Left lung (tissue), 4 donors: ENCODE measurements at regions not wholly inside any gene's neighbourhood (a gene's known extent, or its start where the extent isn't known, plus 50 kb on each side); places are given as distances from the start of the nearest gene placed in this dataset.

ENCODE experiments used
- ATAC-seq: fragments of 200-7000 bp; cut with Tn5 transposase; one replicate; pipeline ENCODE4 v1.9.1; 2020; ENCODE audit warnings: moderate library complexity
- DNase-seq, 4 donors: peaks; one replicate each; pipeline ENCODE4 v3.0.0-alpha.2; 2013 to 2020
- H3K27ac ChIP-seq, 2 donors: fragments of 200-600 bp; sonication (generic) in 1 of 2; one replicate each; pipeline versions ENCODE4 v1.5.0 to v1.8.0; 2020 to 2021
- H3K27me3 ChIP-seq, 2 donors: fragments of 200-600 bp; sonication (generic) in 1 of 2; one replicate each; pipeline versions ENCODE4 v1.5.0 to v1.8.0; 2020 to 2021
- H3K36me3 ChIP-seq, 2 donors: fragments of 200-600 bp; sonication (generic) in 1 of 2; one replicate each; pipeline versions ENCODE4 v1.5.0 to v1.8.0; 2020 to 2021
- H3K4me1 ChIP-seq, 2 donors: fragments of 200-600 bp; one replicate each; pipeline ENCODE4 v1.8.0; 2021
- H3K4me3 ChIP-seq, 2 donors: fragments of 200-600 bp; sonication (generic) in 1 of 2; one replicate each; pipeline versions ENCODE4 v1.5.0 to v1.8.0; 2020 to 2021; ENCODE audit warnings: mild to moderate bottlenecking in 1 of 2
- H3K9me3 ChIP-seq, 2 donors: fragments of 200-600 bp; sonication (generic) in 1 of 2; one replicate each; pipeline versions ENCODE4 v1.5.0 to v1.8.0; 2020 to 2021
- intact Hi-C, 2 donors: fragments of 100-400 bp; cut with DNase I; formaldehyde crosslinking; loops; one replicate each; pipeline versions ENCODE4 v1.11.2 to v1.14.2; 2022
- TF ChIP-seq, protein P1 (sequence below), 2 donors: fragments of 200-600 bp; sonication (generic) in 1 of 2; IDR thresholded peaks; one replicate each; pipeline versions ENCODE4 v1.5.0 to v1.8.0; 2021; ENCODE audit warnings: antibody characterized with exemption in 2 of 2
- donor health status: DM: no; HTN: yes; CAD: no.
- donor health status: DM: no; HTN: no; CAD: no.

DNA sequence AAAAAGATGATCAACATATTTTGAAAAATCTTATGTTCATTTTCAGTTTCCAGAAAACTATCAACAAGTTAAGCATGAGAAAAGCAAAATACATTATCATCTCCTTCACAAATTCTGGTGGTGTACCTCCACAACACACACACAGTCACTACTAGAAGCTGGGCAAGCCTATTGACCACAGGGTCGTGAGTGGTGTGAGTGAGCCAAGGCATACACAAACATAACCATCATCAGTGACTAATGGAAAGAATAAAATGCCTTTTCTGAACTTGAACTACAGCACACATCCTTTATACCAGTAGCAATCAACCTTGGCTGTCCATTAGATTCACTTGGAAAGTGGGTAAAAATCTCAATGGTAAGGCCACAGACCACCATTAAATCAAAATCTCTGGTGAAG lies 180.2 kb downstream of the FAM47B start:
- intact Hi-C loops, result no loop called here
- Histone ChIP-seq H3K36me3 (no peaks in the 10 kb centered on the region), H3K4me3 (no peak overlapping the region), H3K4me1 (no peaks in the 10 kb centered on the region), H3K27me3 (no peaks in the 10 kb centered on the region), H3K27ac (no peak overlapping the region), H3K9me3 (no peaks in the 10 kb centered on the region)
- DNase-seq (no peak), ATAC-seq (no peak)
- TF ChIP-seq, protein P1, sequence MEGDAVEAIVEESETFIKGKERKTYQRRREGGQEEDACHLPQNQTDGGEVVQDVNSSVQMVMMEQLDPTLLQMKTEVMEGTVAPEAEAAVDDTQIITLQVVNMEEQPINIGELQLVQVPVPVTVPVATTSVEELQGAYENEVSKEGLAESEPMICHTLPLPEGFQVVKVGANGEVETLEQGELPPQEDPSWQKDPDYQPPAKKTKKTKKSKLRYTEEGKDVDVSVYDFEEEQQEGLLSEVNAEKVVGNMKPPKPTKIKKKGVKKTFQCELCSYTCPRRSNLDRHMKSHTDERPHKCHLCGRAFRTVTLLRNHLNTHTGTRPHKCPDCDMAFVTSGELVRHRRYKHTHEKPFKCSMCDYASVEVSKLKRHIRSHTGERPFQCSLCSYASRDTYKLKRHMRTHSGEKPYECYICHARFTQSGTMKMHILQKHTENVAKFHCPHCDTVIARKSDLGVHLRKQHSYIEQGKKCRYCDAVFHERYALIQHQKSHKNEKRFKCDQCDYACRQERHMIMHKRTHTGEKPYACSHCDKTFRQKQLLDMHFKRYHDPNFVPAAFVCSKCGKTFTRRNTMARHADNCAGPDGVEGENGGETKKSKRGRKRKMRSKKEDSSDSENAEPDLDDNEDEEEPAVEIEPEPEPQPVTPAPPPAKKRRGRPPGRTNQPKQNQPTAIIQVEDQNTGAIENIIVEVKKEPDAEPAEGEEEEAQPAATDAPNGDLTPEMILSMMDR (IDR thresholded peaks at IDR 0.05), result no peak

DNA sequence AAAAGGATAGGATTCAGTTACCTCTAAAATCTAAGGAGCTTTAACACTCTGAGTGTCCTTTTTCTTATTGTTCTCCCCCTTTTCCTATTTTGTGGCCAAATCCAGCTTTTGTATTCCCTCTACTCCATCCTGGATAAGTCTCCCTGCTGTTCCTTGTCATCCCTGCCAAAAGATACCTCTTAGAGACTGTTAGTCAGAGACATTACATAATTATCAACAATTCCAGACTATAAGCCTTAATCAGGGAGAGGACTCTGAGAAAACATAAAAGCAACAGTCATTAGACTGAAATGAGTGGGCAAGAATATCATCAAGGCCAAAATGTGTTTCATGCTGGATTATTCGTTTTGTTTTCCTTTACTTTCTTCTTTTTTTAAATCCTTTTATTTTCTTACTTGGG lies 206.9 kb downstream of the FAM47B start:
- no peaks in the 10 kb centered on the region for H3K4me1 ChIP-seq
- H3K27ac ChIP-seq, result no peak overlapping the region
- ATAC-seq (no peak), DNase-seq (no peak)
- intact Hi-C loops, result no loop called here
- H3K27me3 ChIP-seq, result no peaks in the 10 kb centered on the region
- no peak overlapping the region for H3K4me3 ChIP-seq
- no peaks in the 10 kb centered on the region for H3K36me3 ChIP-seq
- no peaks in the 10 kb centered on the region for H3K9me3 ChIP-seq
- TF ChIP-seq, protein P1 (IDR thresholded peaks at IDR 0.05), result no peak

DNA sequence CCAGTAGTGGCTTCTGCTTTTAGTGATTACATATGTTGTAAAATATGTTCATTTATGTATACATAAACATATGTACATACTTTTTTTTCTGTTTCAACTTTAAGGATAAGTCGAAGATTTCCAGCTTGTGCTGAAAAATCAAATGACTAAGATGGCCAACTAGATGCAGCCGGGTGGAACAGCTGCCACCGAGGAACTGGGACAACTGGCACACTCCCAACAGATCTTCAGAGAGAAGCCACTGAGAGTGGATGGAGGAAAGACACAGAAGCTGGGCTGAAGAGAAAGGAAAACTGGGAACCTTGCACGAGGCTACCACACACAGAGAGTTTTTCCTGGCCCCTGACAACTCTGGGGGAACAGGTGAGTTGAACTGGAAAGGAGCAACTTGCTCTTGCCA lies 207.5 kb downstream of the FAM47B start:
- no peaks in the 10 kb centered on the region for H3K36me3 ChIP-seq
- no peak overlapping the region for H3K27ac ChIP-seq
- H3K4me1 ChIP-seq, result no peaks in the 10 kb centered on the region
- H3K27me3 ChIP-seq, result no peaks in the 10 kb centered on the region
- TF ChIP-seq, protein P1 (IDR thresholded peaks at IDR 0.05), result no peak
- ATAC-seq, result no peak
- intact Hi-C loops, result no loop called here
- H3K4me3 ChIP-seq, result no peak overlapping the region
- H3K9me3 ChIP-seq, result no peaks in the 10 kb centered on the region
- DNase-seq, result no peak

DNA sequence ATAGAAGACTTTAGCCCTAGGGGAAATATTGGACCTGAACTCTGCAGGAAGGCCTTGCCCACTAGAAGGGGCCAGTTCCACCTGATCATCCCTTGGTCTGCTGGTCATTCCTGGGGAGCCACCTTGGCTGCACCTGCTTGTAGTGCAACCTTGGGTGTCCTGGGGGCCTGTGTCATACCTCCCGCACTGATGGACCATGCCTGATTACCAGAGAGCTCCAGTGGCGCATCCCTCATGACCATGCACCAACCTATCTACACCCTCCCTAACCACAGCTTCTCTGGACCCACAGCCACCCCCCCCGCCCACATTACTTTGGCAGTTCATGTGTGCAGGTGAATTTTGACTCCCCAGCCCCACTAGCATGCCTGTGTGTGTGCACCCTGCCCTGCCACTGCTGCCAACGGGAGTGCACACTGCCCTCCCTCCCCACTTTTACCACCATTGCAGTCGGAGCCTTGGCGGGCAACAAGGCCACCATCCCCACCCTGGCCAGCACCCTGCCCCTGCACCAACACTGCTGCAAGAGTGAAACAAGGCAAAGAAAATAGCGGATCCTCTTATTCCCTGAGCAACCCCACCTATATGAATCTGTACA lies 208.1 kb downstream of the FAM47B start:
- intact Hi-C loops, result no loop called here
- H3K4me1 ChIP-seq, result no peaks in the 10 kb centered on the region
- TF ChIP-seq, protein P1 (IDR thresholded peaks at IDR 0.05), result no peak
- H3K36me3 ChIP-seq, result no peaks in the 10 kb centered on the region
- H3K27ac ChIP-seq, result no peak overlapping the region
- no peak for ATAC-seq
- H3K27me3 ChIP-seq, result no peaks in the 10 kb centered on the region
- DNase-seq, result peak in 1 of 4 donors; percentile 11
- H3K9me3 ChIP-seq, result no peaks in the 10 kb centered on the region
- H3K4me3 ChIP-seq, result no peak overlapping the region

DNA sequence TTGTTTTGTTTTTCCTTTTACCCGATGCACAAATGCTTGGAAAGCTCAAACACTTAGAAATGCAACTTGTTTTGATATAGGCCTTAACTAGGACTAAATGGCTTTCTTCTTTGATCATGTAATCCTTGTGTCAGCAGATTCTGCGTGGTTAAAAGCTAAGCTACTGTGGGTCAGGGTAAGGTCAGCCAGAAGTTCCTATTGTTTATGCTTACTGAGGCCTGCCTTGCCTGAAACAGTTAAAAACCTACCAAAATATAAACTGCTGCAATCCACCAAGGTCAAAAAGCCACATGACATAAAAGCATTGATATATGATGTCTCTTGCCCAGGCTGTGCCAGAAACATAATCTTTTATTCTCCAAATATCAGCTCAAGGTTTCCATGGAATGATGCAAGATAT lies 223.4 kb downstream of the FAM47B start:
- H3K9me3 ChIP-seq, result no peaks in the 10 kb centered on the region
- no peak overlapping the region for H3K27ac ChIP-seq
- no peaks in the 10 kb centered on the region for H3K27me3 ChIP-seq
- no peaks in the 10 kb centered on the region for H3K4me1 ChIP-seq
- peak in 2 of 4 donors; percentile 8 to 19 for DNase-seq
- TF ChIP-seq, protein P1 (IDR thresholded peaks at IDR 0.05), result no peak
- H3K36me3 ChIP-seq, result no peaks in the 10 kb centered on the region
- intact Hi-C loops, result no loop called here
- no peak for ATAC-seq
- no peak overlapping the region for H3K4me3 ChIP-seq
